Liver (tissue), 8 donors: ENCODE measurements at regions not wholly inside any gene's neighbourhood (a gene's known extent, or its start where the extent isn't known, plus 50 kb on each side); places are given as distances from the start of the nearest gene placed in this dataset.

Experiments
- DNase-seq: peaks from one replicate; pipeline ENCODE4 v3.0.0-alpha.2; 2017; ENCODE audit warnings: low spot score
- H3K27ac ChIP-seq, 2 donors: one replicate each; pipeline ENCODE4 v1.7.0; 2013; ENCODE audit warnings: inconsistent platforms in 2 of 2, low read length in 2 of 2, control low read depth in 1 of 2, low read depth in 1 of 2, mild to moderate bottlenecking in 1 of 2
- H3K27me3 ChIP-seq, 4 donors: one replicate each; pipeline versions ENCODE4 v1.6.1 to v1.7.0; 2013; ENCODE audit warnings: low read length in 3 of 4, inconsistent platforms in 1 of 4, mild to moderate bottlenecking in 1 of 4, moderate library complexity in 1 of 4; ENCODE audit not compliant: control insufficient read depth in 4 of 4, insufficient read depth in 4 of 4
- H3K36me3 ChIP-seq, 4 donors: one replicate each; pipeline versions ENCODE4 v1.6.1 to v1.7.0; 2013; ENCODE audit warnings: low read length in 3 of 4, mild to moderate bottlenecking in 3 of 4, low read depth in 1 of 4, moderate library complexity in 1 of 4; ENCODE audit not compliant: control insufficient read depth in 4 of 4, insufficient read depth in 3 of 4
- H3K4me1 ChIP-seq, 4 donors: one replicate each; pipeline versions ENCODE4 v1.6.1 to v1.7.0; 2013; ENCODE audit warnings: low read length in 3 of 4, mild to moderate bottlenecking in 3 of 4, moderate library complexity in 1 of 4; ENCODE audit not compliant: control insufficient read depth in 4 of 4, insufficient read depth in 4 of 4
- H3K4me3 ChIP-seq, 3 donors: one replicate each; pipeline versions ENCODE4 v1.6.1 to v1.7.0; 2013; ENCODE audit warnings: low read length in 3 of 3, control low read depth in 1 of 3, low read depth in 1 of 3, mild to moderate bottlenecking in 1 of 3
- H3K9ac ChIP-seq, 2 donors: one replicate each; pipeline ENCODE4 v1.7.0; 2013; ENCODE audit warnings: low read length in 2 of 2, mild to moderate bottlenecking in 2 of 2, moderate library complexity in 2 of 2, control low read depth in 1 of 2, low read depth in 1 of 2
- H3K9me3 ChIP-seq, 4 donors: one replicate each; pipeline versions ENCODE4 v1.6.1 to v1.7.0; 2013; ENCODE audit warnings: low read length in 3 of 4; ENCODE audit not compliant: control insufficient read depth in 4 of 4
- EGR1 ChIP-seq, 2 donors: IDR thresholded peaks; 2 replicates each; pipeline ENCODE4 v1.6.1; 2016 to 2018; ENCODE audit warnings: antibody characterized with exemption in 2 of 2, low read depth in 2 of 2
- FOXA1 ChIP-seq: IDR thresholded peaks from 2 replicates; pipeline ENCODE4 v1.6.1; 2016; ENCODE audit warnings: antibody characterized with exemption
- FOXA2 ChIP-seq: IDR thresholded peaks from 2 replicates; pipeline ENCODE4 v1.6.1; 2016; ENCODE audit warnings: antibody characterized with exemption
- GABPA ChIP-seq, 2 donors: IDR thresholded peaks in 1 of 2; conservative IDR thresholded peaks in 1 of 2; 2 replicates each; pipeline ENCODE4 v1.6.1; 2016; ENCODE audit warnings: antibody characterized with exemption in 2 of 2, mild to moderate bottlenecking in 1 of 2, moderate library complexity in 1 of 2
- HNF4A ChIP-seq, 2 donors: conservative IDR thresholded peaks; 2 replicates each; pipeline ENCODE4 v1.6.1; 2016; ENCODE audit warnings: antibody characterized with exemption in 2 of 2, mild to moderate bottlenecking in 2 of 2
- HNF4G ChIP-seq: IDR thresholded peaks from 2 replicates; pipeline ENCODE4 v1.6.1; 2016; ENCODE audit warnings: antibody characterized with exemption
- JUND ChIP-seq, 2 donors: IDR thresholded peaks; 2 replicates each; pipeline ENCODE4 v1.6.1; 2016; ENCODE audit warnings: antibody characterized with exemption in 2 of 2
- NR2F2 ChIP-seq: IDR thresholded peaks from 2 replicates; pipeline ENCODE4 v1.6.1; 2016; ENCODE audit warnings: antibody characterized with exemption
- RAD21 ChIP-seq, 2 donors: IDR thresholded peaks; 2 replicates each; pipeline ENCODE4 v1.6.1; 2016; ENCODE audit warnings: antibody characterized with exemption in 2 of 2, mild to moderate bottlenecking in 2 of 2
- RXRA ChIP-seq, 2 donors: IDR thresholded peaks; 2 replicates each; pipeline ENCODE4 v1.6.1; 2017 to 2018; ENCODE audit warnings: antibody characterized with exemption in 2 of 2, mild to moderate bottlenecking in 1 of 2
- SP1 ChIP-seq: IDR thresholded peaks from 2 replicates; pipeline ENCODE4 v1.6.1; 2018; ENCODE audit warnings: antibody characterized with exemption, mild to moderate bottlenecking
- TAF1 ChIP-seq: conservative IDR thresholded peaks from 2 replicates; pipeline ENCODE4 v1.6.1; 2016; ENCODE audit warnings: antibody characterized with exemption, mild to moderate bottlenecking
- YY1 ChIP-seq: IDR thresholded peaks from 2 replicates; pipeline ENCODE4 v1.6.1; 2016; ENCODE audit warnings: antibody characterized with exemption, mild to moderate bottlenecking
- WGBS: extraction: QIAGEN DNeasy Blood & Tissue Kit; methylation state at CpG from one replicate; pipeline ENCODE4 v1.1.7; 2013; 5-methylcytosine and 5-hydroxymethylcytosine counted together
- TF ChIP-seq, protein P1 (sequence below): IDR thresholded peaks from 2 replicates; pipeline ENCODE4 v1.6.1; 2016; ENCODE audit warnings: antibody characterized with exemption, mild to moderate bottlenecking
- TF ChIP-seq, protein P2 (sequence below): IDR thresholded peaks from 2 replicates; pipeline ENCODE4 v1.6.1; 2016; ENCODE audit warnings: antibody characterized with exemption
- TF ChIP-seq, protein P3 (sequence below): fragments of 150-350 bp; IDR thresholded peaks from 2 replicates; pipeline ENCODE4 v1.5.1; 2017; ENCODE audit warnings: improper control_type of control experiment, low read depth, low read length; ENCODE audit not compliant: missing input control
- TF ChIP-seq, protein P4 (sequence below): IDR thresholded peaks from 2 replicates; pipeline ENCODE4 v1.6.1; 2016; ENCODE audit warnings: antibody characterized with exemption
- TF ChIP-seq, protein P5 (sequence below): IDR thresholded peaks from 2 replicates; pipeline ENCODE4 v1.6.1; 2016; ENCODE audit warnings: antibody characterized with exemption
- donor health status: healthy.
- donor health status: healthy.
- donor health status: healthy.
- donor health status: healthy.
- donor health status: healthy.

DNA sequence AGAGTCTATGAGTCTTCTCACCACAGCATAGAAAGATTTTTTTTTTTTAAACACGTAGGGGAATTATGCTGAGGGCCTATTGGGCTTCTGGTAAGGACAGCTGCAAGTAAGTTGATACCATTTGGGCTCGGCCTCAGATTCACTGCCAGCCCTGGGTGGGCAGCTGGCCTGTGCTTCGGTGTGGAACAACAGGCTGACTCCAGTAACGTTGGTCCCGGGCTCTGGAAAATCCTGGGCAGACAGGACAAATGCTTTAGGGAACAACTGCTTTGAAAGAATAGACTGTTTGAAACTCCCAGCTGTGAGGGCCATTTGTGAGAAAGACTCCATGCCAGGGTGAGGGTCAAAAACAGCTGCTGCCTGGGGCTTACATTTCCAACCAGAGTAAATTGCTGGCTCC, 366.5 kb downstream of the QKI start:
- no peak overlapping the region for H3K9ac ChIP-seq
- 84% methylated on average over 5 of the region's 5 CpGs for WGBS

More for the DNA sequence above, 366.5 kb downstream of the QKI start:
- no peaks in the 10 kb centered on the region for H3K36me3 ChIP-seq
- H3K27ac ChIP-seq: no peak overlapping the region
- no peak for DNase-seq
- H3K4me1 ChIP-seq: no peaks in the 10 kb centered on the region
- no peak overlapping the region for H3K4me3 ChIP-seq
- no peaks in the 10 kb centered on the region for H3K27me3 ChIP-seq
- TF ChIP-seq, protein P1, sequence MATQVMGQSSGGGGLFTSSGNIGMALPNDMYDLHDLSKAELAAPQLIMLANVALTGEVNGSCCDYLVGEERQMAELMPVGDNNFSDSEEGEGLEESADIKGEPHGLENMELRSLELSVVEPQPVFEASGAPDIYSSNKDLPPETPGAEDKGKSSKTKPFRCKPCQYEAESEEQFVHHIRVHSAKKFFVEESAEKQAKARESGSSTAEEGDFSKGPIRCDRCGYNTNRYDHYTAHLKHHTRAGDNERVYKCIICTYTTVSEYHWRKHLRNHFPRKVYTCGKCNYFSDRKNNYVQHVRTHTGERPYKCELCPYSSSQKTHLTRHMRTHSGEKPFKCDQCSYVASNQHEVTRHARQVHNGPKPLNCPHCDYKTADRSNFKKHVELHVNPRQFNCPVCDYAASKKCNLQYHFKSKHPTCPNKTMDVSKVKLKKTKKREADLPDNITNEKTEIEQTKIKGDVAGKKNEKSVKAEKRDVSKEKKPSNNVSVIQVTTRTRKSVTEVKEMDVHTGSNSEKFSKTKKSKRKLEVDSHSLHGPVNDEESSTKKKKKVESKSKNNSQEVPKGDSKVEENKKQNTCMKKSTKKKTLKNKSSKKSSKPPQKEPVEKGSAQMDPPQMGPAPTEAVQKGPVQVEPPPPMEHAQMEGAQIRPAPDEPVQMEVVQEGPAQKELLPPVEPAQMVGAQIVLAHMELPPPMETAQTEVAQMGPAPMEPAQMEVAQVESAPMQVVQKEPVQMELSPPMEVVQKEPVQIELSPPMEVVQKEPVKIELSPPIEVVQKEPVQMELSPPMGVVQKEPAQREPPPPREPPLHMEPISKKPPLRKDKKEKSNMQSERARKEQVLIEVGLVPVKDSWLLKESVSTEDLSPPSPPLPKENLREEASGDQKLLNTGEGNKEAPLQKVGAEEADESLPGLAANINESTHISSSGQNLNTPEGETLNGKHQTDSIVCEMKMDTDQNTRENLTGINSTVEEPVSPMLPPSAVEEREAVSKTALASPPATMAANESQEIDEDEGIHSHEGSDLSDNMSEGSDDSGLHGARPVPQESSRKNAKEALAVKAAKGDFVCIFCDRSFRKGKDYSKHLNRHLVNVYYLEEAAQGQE: no peak
- no peak for TF ChIP-seq GABPA (IDR thresholded peaks at IDR 0.05 in 1 of 2, conservative IDR thresholded peaks at IDR 0.05 in 1 of 2)
- TF ChIP-seq, protein P2, sequence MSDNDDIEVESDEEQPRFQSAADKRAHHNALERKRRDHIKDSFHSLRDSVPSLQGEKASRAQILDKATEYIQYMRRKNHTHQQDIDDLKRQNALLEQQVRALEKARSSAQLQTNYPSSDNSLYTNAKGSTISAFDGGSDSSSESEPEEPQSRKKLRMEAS: no peak
- TF ChIP-seq, protein P3, sequence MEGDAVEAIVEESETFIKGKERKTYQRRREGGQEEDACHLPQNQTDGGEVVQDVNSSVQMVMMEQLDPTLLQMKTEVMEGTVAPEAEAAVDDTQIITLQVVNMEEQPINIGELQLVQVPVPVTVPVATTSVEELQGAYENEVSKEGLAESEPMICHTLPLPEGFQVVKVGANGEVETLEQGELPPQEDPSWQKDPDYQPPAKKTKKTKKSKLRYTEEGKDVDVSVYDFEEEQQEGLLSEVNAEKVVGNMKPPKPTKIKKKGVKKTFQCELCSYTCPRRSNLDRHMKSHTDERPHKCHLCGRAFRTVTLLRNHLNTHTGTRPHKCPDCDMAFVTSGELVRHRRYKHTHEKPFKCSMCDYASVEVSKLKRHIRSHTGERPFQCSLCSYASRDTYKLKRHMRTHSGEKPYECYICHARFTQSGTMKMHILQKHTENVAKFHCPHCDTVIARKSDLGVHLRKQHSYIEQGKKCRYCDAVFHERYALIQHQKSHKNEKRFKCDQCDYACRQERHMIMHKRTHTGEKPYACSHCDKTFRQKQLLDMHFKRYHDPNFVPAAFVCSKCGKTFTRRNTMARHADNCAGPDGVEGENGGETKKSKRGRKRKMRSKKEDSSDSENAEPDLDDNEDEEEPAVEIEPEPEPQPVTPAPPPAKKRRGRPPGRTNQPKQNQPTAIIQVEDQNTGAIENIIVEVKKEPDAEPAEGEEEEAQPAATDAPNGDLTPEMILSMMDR: no peak
- no peak for TF ChIP-seq SP1
- TF ChIP-seq NR2F2: no peak
- no peak for TF ChIP-seq HNF4G
- TF ChIP-seq YY1: no peak
- no peak for TF ChIP-seq EGR1 (IDR thresholded peaks at IDR 0.05; ENCODE audit: low read depth in 2 of 2)
- no peak for TF ChIP-seq RAD21 (IDR thresholded peaks at IDR 0.05)
- no peak for TF ChIP-seq JUND (IDR thresholded peaks at IDR 0.05)
- no peak for TF ChIP-seq TAF1
- TF ChIP-seq RXRA (IDR thresholded peaks at IDR 0.05): no peak
- TF ChIP-seq FOXA2: no peak
- no peak for TF ChIP-seq FOXA1
- no peak for TF ChIP-seq HNF4A (conservative IDR thresholded peaks at IDR 0.05)
- TF ChIP-seq, protein P4, sequence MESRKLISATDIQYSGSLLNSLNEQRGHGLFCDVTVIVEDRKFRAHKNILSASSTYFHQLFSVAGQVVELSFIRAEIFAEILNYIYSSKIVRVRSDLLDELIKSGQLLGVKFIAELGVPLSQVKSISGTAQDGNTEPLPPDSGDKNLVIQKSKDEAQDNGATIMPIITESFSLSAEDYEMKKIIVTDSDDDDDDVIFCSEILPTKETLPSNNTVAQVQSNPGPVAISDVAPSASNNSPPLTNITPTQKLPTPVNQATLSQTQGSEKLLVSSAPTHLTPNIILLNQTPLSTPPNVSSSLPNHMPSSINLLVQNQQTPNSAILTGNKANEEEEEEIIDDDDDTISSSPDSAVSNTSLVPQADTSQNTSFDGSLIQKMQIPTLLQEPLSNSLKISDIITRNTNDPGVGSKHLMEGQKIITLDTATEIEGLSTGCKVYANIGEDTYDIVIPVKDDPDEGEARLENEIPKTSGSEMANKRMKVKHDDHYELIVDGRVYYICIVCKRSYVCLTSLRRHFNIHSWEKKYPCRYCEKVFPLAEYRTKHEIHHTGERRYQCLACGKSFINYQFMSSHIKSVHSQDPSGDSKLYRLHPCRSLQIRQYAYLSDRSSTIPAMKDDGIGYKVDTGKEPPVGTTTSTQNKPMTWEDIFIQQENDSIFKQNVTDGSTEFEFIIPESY: no peak
- TF ChIP-seq, protein P5, sequence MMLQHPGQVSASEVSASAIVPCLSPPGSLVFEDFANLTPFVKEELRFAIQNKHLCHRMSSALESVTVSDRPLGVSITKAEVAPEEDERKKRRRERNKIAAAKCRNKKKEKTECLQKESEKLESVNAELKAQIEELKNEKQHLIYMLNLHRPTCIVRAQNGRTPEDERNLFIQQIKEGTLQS: no peak
- H3K9me3 ChIP-seq: no peaks in the 10 kb centered on the region
